Stimulated activated naive B cell treated with anti-CD40 and anti-IgM and Interleukin-4, amounts not matched to agents 10 μg/mL and 1 μg/mL and 100 μg/mL, for 72 hours (primary cell): ENCODE measurements at regions not wholly inside any gene's neighbourhood (a gene's known extent, or its start where the extent isn't known, plus 50 kb on each side); places are given as distances from the start of the nearest gene placed in this dataset.

Source experiments
- ATAC-seq, 2 donors: fragments of 150-1000 bp; cut with Tn5 transposase; replicated peaks; 2 replicates each; pipeline ENCODE4 v1.10.0; 2021; ENCODE audit warnings: moderate library complexity in 1 of 2
- DNase-seq: peaks from one replicate; pipeline ENCODE4 v3.0.0; 2021
- H3K27ac Mint-ChIP-seq: one replicate; pipeline ENCODE4 v1.8.0; 2022; ENCODE audit warnings: mild to moderate bottlenecking, mixed read lengths
- H3K27me3 Mint-ChIP-seq, 2 donors: one replicate each; pipeline ENCODE4 v1.8.0; 2022; ENCODE audit warnings: mixed read lengths in 2 of 2
- H3K36me3 Mint-ChIP-seq, 2 donors: one replicate each; pipeline ENCODE4 v1.8.0; 2022; ENCODE audit warnings: mixed read lengths in 2 of 2, mild to moderate bottlenecking in 1 of 2
- H3K4me1 Mint-ChIP-seq, 2 donors: one replicate each; pipeline ENCODE4 v1.8.0; 2022; ENCODE audit warnings: mixed read lengths in 2 of 2, mild to moderate bottlenecking in 1 of 2
- H3K4me3 Mint-ChIP-seq, 2 donors: one replicate each; pipeline ENCODE4 v1.8.0; 2022; ENCODE audit warnings: mild to moderate bottlenecking in 2 of 2, mixed read lengths in 2 of 2, moderate library complexity in 1 of 2
- H3K9me3 Mint-ChIP-seq, 2 donors: one replicate each; pipeline ENCODE4 v1.8.0; 2022; ENCODE audit warnings: mixed read lengths in 2 of 2, mild to moderate bottlenecking in 1 of 2

GRCh38 chr5:135213027-135213386 lies 179.0 kb upstream of the PITX1 start:
- Mint-ChIP-seq H3K9me3 (no peaks in the 10 kb centered on the region), H3K27me3 (peaks cover 22 to 30% of the 10 kb centered on the region in 2 donors), H3K36me3 (no peaks in the 10 kb centered on the region), H3K27ac (no peak overlapping the region), H3K4me1 (no peaks in the 10 kb centered on the region), H3K4me3 (no peak overlapping the region)
- ATAC-seq (no peak), DNase-seq (no peak)

- peaks cover 22 to 28% of the 10 kb centered on the region in 2 donors for H3K27me3 Mint-ChIP-seq
- H3K4me3 Mint-ChIP-seq: no peak overlapping the region
- ATAC-seq (no peak), DNase-seq (no peak)
- no peaks in the 10 kb centered on the region for H3K4me1 Mint-ChIP-seq
- no peaks in the 10 kb centered on the region for H3K9me3 Mint-ChIP-seq
- H3K27ac Mint-ChIP-seq: no peak overlapping the region
- no peaks in the 10 kb centered on the region for H3K36me3 Mint-ChIP-seq
Observed at GRCh38 chr5:135212361-135213026, 178.5 kb upstream of the PITX1 start.

GRCh38 chr5:135211791-135212190 lies 177.8 kb upstream of the PITX1 start:
- no peak overlapping the region for H3K4me3 Mint-ChIP-seq
- H3K9me3 Mint-ChIP-seq: no peaks in the 10 kb centered on the region
- H3K27ac Mint-ChIP-seq: no peak overlapping the region
- DNase-seq: no peak
- no peaks in the 10 kb centered on the region for H3K36me3 Mint-ChIP-seq
- no peak for ATAC-seq
- H3K4me1 Mint-ChIP-seq: no peaks in the 10 kb centered on the region
- peaks cover 22 to 28% of the 10 kb centered on the region in 2 donors for H3K27me3 Mint-ChIP-seq

GRCh38 chr5:135211083-135211790 lies 177.2 kb upstream of the PITX1 start:
- ATAC-seq: no peak
- Mint-ChIP-seq H3K4me3 (no peak overlapping the region), H3K9me3 (no peaks in the 10 kb centered on the region), H3K36me3 (no peaks in the 10 kb centered on the region), H3K27me3 (peaks cover 22 to 28% of the 10 kb centered on the region in 2 donors), H3K27ac (no peak overlapping the region), H3K4me1 (no peaks in the 10 kb centered on the region)
- DNase-seq: no peak

- H3K4me3 Mint-ChIP-seq: no peak overlapping the region
- no peak overlapping the region for H3K27ac Mint-ChIP-seq
- H3K9me3 Mint-ChIP-seq: no peaks in the 10 kb centered on the region
- peaks cover 16 to 20% of the 10 kb centered on the region in 2 donors for H3K27me3 Mint-ChIP-seq
- ATAC-seq: no peak
- DNase-seq: no peak
- no peaks in the 10 kb centered on the region for H3K4me1 Mint-ChIP-seq
- no peaks in the 10 kb centered on the region for H3K36me3 Mint-ChIP-seq
Observed at GRCh38 chr5:135210286-135211055, 176.4 kb upstream of the PITX1 start.

- ATAC-seq: no peak
- Mint-ChIP-seq H3K27me3 (peaks cover 19 to 20% of the 10 kb centered on the region in 2 donors), H3K27ac (no peak overlapping the region), H3K36me3 (peaks cover 0 to under 1% of the 10 kb centered on the region in 2 donors), H3K4me1 (no peaks in the 10 kb centered on the region), H3K9me3 (peaks cover 0 to 2% of the 10 kb centered on the region in 2 donors), H3K4me3 (no peak overlapping the region)
- no peak for DNase-seq
Observed at GRCh38 chr5:135208903-135209721, 175.1 kb upstream of the PITX1 start.

GRCh38 chr5:135208555-135208902 lies 174.5 kb upstream of the PITX1 start:
- Mint-ChIP-seq H3K36me3 (peaks cover 0 to 4% of the 10 kb centered on the region in 2 donors), H3K27ac (no peak overlapping the region), H3K9me3 (peaks cover 4 to 7% of the 10 kb centered on the region in 2 donors), H3K27me3 (peaks cover 21 to 26% of the 10 kb centered on the region in 2 donors), H3K4me3 (no peak overlapping the region), H3K4me1 (no peaks in the 10 kb centered on the region)
- DNase-seq (no peak), ATAC-seq (no peak)

GRCh38 chr5:135207866-135208265 lies 173.8 kb upstream of the PITX1 start:
- DNase-seq (no peak), ATAC-seq (no peak)
- Mint-ChIP-seq H3K4me1 (no peaks in the 10 kb centered on the region), H3K9me3 (peaks cover 6 to 11% of the 10 kb centered on the region in 2 donors), H3K27ac (no peak overlapping the region), H3K4me3 (no peak overlapping the region), H3K36me3 (peaks cover 2 to 4% of the 10 kb centered on the region in 2 donors), H3K27me3 (peaks cover 24 to 31% of the 10 kb centered on the region in 2 donors)

GRCh38 chr5:135206862-135207261 lies 172.8 kb upstream of the PITX1 start:
- DNase-seq: no peak
- Mint-ChIP-seq H3K27ac (no peak overlapping the region), H3K27me3 (peaks cover 32 to 42% of the 10 kb centered on the region in 2 donors), H3K4me3 (no peak overlapping the region), H3K4me1 (no peaks in the 10 kb centered on the region), H3K36me3 (peaks cover 2 to 4% of the 10 kb centered on the region in 2 donors), H3K9me3 (peaks cover 8 to 19% of the 10 kb centered on the region in 2 donors)
- no peak for ATAC-seq

GRCh38 chr5:135205632-135206349 lies 171.8 kb upstream of the PITX1 start:
- H3K36me3 Mint-ChIP-seq: peaks cover 2 to 4% of the 10 kb centered on the region in 2 donors
- H3K27me3 Mint-ChIP-seq: peaks cover 32 to 42% of the 10 kb centered on the region in 2 donors

GRCh38 chr5:135204151-135204600 lies 170.1 kb upstream of the PITX1 start:
- peaks cover 31 to 42% of the 10 kb centered on the region in 2 donors for H3K27me3 Mint-ChIP-seq
- H3K36me3 Mint-ChIP-seq: peaks cover 2 to 4% of the 10 kb centered on the region in 2 donors
- no peak for DNase-seq
- no peak overlapping the region for H3K4me3 Mint-ChIP-seq
- ATAC-seq: no peak
- H3K27ac Mint-ChIP-seq: no peak overlapping the region
- no peaks in the 10 kb centered on the region for H3K4me1 Mint-ChIP-seq
- H3K9me3 Mint-ChIP-seq: peaks cover 8 to 19% of the 10 kb centered on the region in 2 donors

More at GRCh38 chr5:135205632-135206349, 171.8 kb upstream of the PITX1 start:
- H3K27ac Mint-ChIP-seq: no peak overlapping the region
- ATAC-seq (no peak), DNase-seq (no peak)
- H3K4me1 Mint-ChIP-seq: no peaks in the 10 kb centered on the region
- H3K4me3 Mint-ChIP-seq: no peak overlapping the region
- peaks cover 8 to 19% of the 10 kb centered on the region in 2 donors for H3K9me3 Mint-ChIP-seq

GRCh38 chr5:135203593-135204036 lies 169.6 kb upstream of the PITX1 start:
- Mint-ChIP-seq H3K9me3 (peaks cover 8 to 19% of the 10 kb centered on the region in 2 donors), H3K36me3 (peaks cover 2 to 4% of the 10 kb centered on the region in 2 donors), H3K27me3 (peaks cover 31 to 42% of the 10 kb centered on the region in 2 donors), H3K4me3 (no peak overlapping the region), H3K27ac (no peak overlapping the region), H3K4me1 (no peaks in the 10 kb centered on the region)
- ATAC-seq: no peak
- DNase-seq: no peak

GRCh38 chr5:135203019-135203418 lies 169.0 kb upstream of the PITX1 start:
- ATAC-seq: no peak

More at GRCh38 chr5:135203019-135203418, 169.0 kb upstream of the PITX1 start:
- no peak overlapping the region for H3K27ac Mint-ChIP-seq
- no peak for DNase-seq
- peaks cover 31 to 42% of the 10 kb centered on the region in 2 donors for H3K27me3 Mint-ChIP-seq
- H3K4me3 Mint-ChIP-seq: no peak overlapping the region
- H3K4me1 Mint-ChIP-seq: no peaks in the 10 kb centered on the region
- H3K9me3 Mint-ChIP-seq: peaks cover 8 to 19% of the 10 kb centered on the region in 2 donors
- H3K36me3 Mint-ChIP-seq: peaks cover 2 to 4% of the 10 kb centered on the region in 2 donors
